GM23338 (cell line): ENCODE measurements at regions not wholly inside any gene's neighbourhood (a gene's known extent, or its start where the extent isn't known, plus 50 kb on each side); places are given as distances from the start of the nearest gene placed in this dataset.
A peak's percentile ranks its signal among the peaks of the same experiment; 100 is the strongest.

Experiments used
- ATAC-seq: fragments of 200-7000 bp; cut with Tn5 transposase; 3 replicates; pipeline ENCODE4 v1.9.1; 2020
- DNase-seq: peaks from one replicate; pipeline ENCODE4 v3.0.0-alpha.2; 2015; ENCODE audit warnings: low spot score
- H2AFZ ChIP-seq: fragments of 200-600 bp; sonication (generic); 2 replicates; pipeline ENCODE4 v1.8.0; 2016; ENCODE audit warnings: antibody characterized with exemption, mild to moderate bottlenecking, moderate library complexity
- H3F3A ChIP-seq: fragments of 200-600 bp; sonication (generic); replicated peaks from 2 replicates; pipeline ENCODE4 v1.8.0; 2017; ENCODE audit warnings: antibody characterized with exemption, mixed run types, low read depth
- H3K27ac ChIP-seq: fragments of 200-600 bp; sonication (generic); 2 replicates; pipeline ENCODE4 v1.6.1; 2016; ENCODE audit warnings: low read depth
- H3K27me3 ChIP-seq: fragments of 200-600 bp; sonication (generic); 2 replicates; pipeline ENCODE4 v1.8.0; 2016; ENCODE audit warnings: mild to moderate bottlenecking, mixed run types, moderate library complexity; ENCODE audit not compliant: insufficient read depth
- H3K36me3 ChIP-seq: fragments of 200-600 bp; sonication (generic); 2 replicates; pipeline ENCODE4 v1.8.0; 2016; ENCODE audit warnings: mild to moderate bottlenecking; ENCODE audit not compliant: insufficient read depth
- H3K4me1 ChIP-seq: fragments of 200-600 bp; sonication (generic); 2 replicates; pipeline ENCODE4 v1.8.0; 2016; ENCODE audit warnings: mild to moderate bottlenecking, moderate library complexity; ENCODE audit not compliant: insufficient read depth
- H3K4me2 ChIP-seq: fragments of 200-600 bp; sonication (generic); 2 replicates; pipeline ENCODE4 v1.7.1; 2017; ENCODE audit warnings: mixed run types
- H3K4me3 ChIP-seq: fragments of 200-600 bp; sonication (generic); 2 replicates; pipeline ENCODE4 v1.6.1; 2016; ENCODE audit warnings: mixed run types
- H3K79me2 ChIP-seq: fragments of 200-600 bp; sonication (generic); replicated peaks from 2 replicates; pipeline ENCODE4 v1.8.0; 2017; ENCODE audit warnings: mild to moderate bottlenecking; ENCODE audit not compliant: insufficient read depth
- H3K9me2 ChIP-seq: fragments of 200-600 bp; sonication (generic); 2 replicates; pipeline ENCODE4 v1.8.0; 2017; ENCODE audit not compliant: insufficient read depth
- H4K20me1 ChIP-seq: fragments of 200-600 bp; sonication (generic); replicated peaks from 2 replicates; pipeline ENCODE4 v1.8.0; 2017; ENCODE audit warnings: mild to moderate bottlenecking; ENCODE audit not compliant: insufficient read depth
- H3K27ac Mint-ChIP-seq: 2 replicates; pipeline ENCODE4 v1.8.0; 2020; ENCODE audit warnings: inconsistent platforms, mild to moderate bottlenecking, moderate library complexity, mixed read lengths
- H3K27me3 Mint-ChIP-seq: 3 replicates; pipeline ENCODE4 v1.8.0; 2022; ENCODE audit warnings: low read depth, mild to moderate bottlenecking, moderate library complexity, mixed read lengths, inconsistent platforms; ENCODE audit not compliant: insufficient read depth, poor library complexity
- H3K36me3 Mint-ChIP-seq: 3 replicates; pipeline ENCODE4 v1.8.0; 2021; ENCODE audit warnings: low read depth, mild to moderate bottlenecking, inconsistent platforms, moderate library complexity, mixed read lengths
- H3K4me1 Mint-ChIP-seq: 3 replicates; pipeline ENCODE4 v1.8.0; 2020; ENCODE audit warnings: mild to moderate bottlenecking, inconsistent platforms, mixed read lengths
- H3K4me3 Mint-ChIP-seq: 3 replicates; pipeline ENCODE4 v1.8.0; 2021; ENCODE audit warnings: moderate library complexity, mild to moderate bottlenecking, inconsistent platforms, mixed read lengths
- H3K9me3 Mint-ChIP-seq: 3 replicates; pipeline ENCODE4 v1.8.0; 2020; ENCODE audit warnings: moderate library complexity, mild to moderate bottlenecking, inconsistent platforms, mixed read lengths
- CREB1 ChIP-seq: fragments of 250-450 bp; sonication (Bioruptor Pico); IDR thresholded peaks from 2 replicates; pipeline ENCODE4 v1.5.0; 2020; ENCODE audit warnings: low read depth, mild to moderate bottlenecking, moderate library complexity
- CTCF ChIP-seq, 2 experiments: fragments of 200-600 bp in 1 of 2; sonication (generic) in 1 of 2; conservative IDR thresholded peaks; 2 replicates each; pipeline versions ENCODE4 v1.5.1 to v1.6.1; 2016 to 2017; ENCODE audit warnings: antibody characterized with exemption in 2 of 2, low read depth in 2 of 2, mild to moderate bottlenecking in 2 of 2, moderate library complexity in 1 of 2
- ETS1 ChIP-seq: IDR thresholded peaks from 2 replicates; pipeline ENCODE4 v1.6.1; 2016; ENCODE audit warnings: antibody characterized with exemption
- EZH2 ChIP-seq: fragments of 200-600 bp; sonication (generic); IDR thresholded peaks from one replicate; pipeline ENCODE4 v1.8.0; 2017; ENCODE audit warnings: antibody characterized with exemption, mild to moderate bottlenecking, low read depth; ENCODE audit not compliant: unreplicated experiment
- EZH2phosphoT487 ChIP-seq: fragments of 200-600 bp; sonication (generic); IDR thresholded peaks from one replicate; pipeline ENCODE4 v1.8.1; 2018; ENCODE audit warnings: antibody characterized with exemption; ENCODE audit not compliant: unreplicated experiment
- JUNB ChIP-seq: IDR thresholded peaks from one replicate; pipeline ENCODE4 v1.6.1; 2016; ENCODE audit warnings: antibody characterized with exemption; ENCODE audit not compliant: unreplicated experiment
- NANOG ChIP-seq: IDR thresholded peaks from 2 replicates; pipeline ENCODE4 v1.6.1; 2016; ENCODE audit warnings: antibody characterized with exemption, borderline replicate concordance
- POLR2AphosphoS5 ChIP-seq: IDR thresholded peaks from 2 replicates; pipeline ENCODE4 v1.6.1; 2016; ENCODE audit warnings: antibody characterized with exemption, low read depth
- REST ChIP-seq: IDR thresholded peaks from one replicate; pipeline ENCODE4 v1.6.1; 2018; ENCODE audit warnings: antibody characterized with exemption; ENCODE audit not compliant: unreplicated experiment
- STAT1 ChIP-seq: IDR thresholded peaks from one replicate; pipeline ENCODE4 v1.6.1; 2016; ENCODE audit warnings: antibody characterized with exemption; ENCODE audit not compliant: unreplicated experiment
- ZNF114 ChIP-seq: fragments of 250-450 bp; sonication (Bioruptor Pico); IDR thresholded peaks from 2 replicates; pipeline ENCODE4 v1.5.0; 2020; ENCODE audit warnings: mild to moderate bottlenecking, moderate library complexity
- ZNF331 ChIP-seq: fragments of 250-450 bp; sonication (Bioruptor Pico); IDR thresholded peaks from 2 replicates; pipeline ENCODE4 v1.5.0; 2020; ENCODE audit warnings: low read depth, mild to moderate bottlenecking, moderate library complexity
- ZNF462 ChIP-seq: fragments of 250-450 bp; sonication (Bioruptor Pico); IDR thresholded peaks from 2 replicates; pipeline ENCODE4 v1.5.0; 2020; ENCODE audit warnings: mild to moderate bottlenecking, moderate library complexity

GRCh38 chr6:103504501-103505154, 1355.1 kb downstream of the HACE1 start:
- H3K27me3 ChIP-seq = no peaks in the 10 kb centered on the region
- TF ChIP-seq EZH2phosphoT487 = no peak
- no peak for TF ChIP-seq ETS1
- TF ChIP-seq NANOG = no peak
- TF ChIP-seq POLR2AphosphoS5 = no peak
- no peak for TF ChIP-seq ZNF331 (CRISPR knock-in tag)
- no peak for TF ChIP-seq ZNF462
- no peak for TF ChIP-seq CTCF (conservative IDR thresholded peaks at IDR 0.05; ENCODE audit: low read depth in 2 of 2)
- no peak for TF ChIP-seq JUNB
- TF ChIP-seq EZH2 = no peak
- no peak for TF ChIP-seq STAT1
- no peak for TF ChIP-seq ZNF114
- no peak for TF ChIP-seq CREB1 (CRISPR knock-in tag)
- no peak for TF ChIP-seq REST
- Mint-ChIP-seq H3K36me3 (no peaks in the 10 kb centered on the region), H3K27me3 (peaks cover 1% of the 10 kb centered on the region), H3K4me3 (no peak overlapping the region), H3K27ac (no peak overlapping the region), H3K4me1 (peaks cover 2% of the 10 kb centered on the region; the same call in 1 of the 3 replicates), H3K9me3 (no peaks in the 10 kb centered on the region)
- no peaks in the 10 kb centered on the region for H3K36me3 ChIP-seq
- no peaks in the 10 kb centered on the region for H3F3A ChIP-seq
- no peak for ATAC-seq
- no peaks in the 10 kb centered on the region for H3K79me2 ChIP-seq
- no peaks in the 10 kb centered on the region for H4K20me1 ChIP-seq
- H3K4me2 ChIP-seq = no peak overlapping the region
- H3K27ac ChIP-seq = no peak overlapping the region
- DNase-seq = peak; percentile 6
- H3K9me2 ChIP-seq = no peaks in the 10 kb centered on the region
- no peak overlapping the region for H3K4me3 ChIP-seq
- H3K4me1 ChIP-seq = no peaks in the 10 kb centered on the region
- no peak overlapping the region for H2AFZ ChIP-seq
